H1 (cell line): ENCODE measurements at regions not wholly inside any gene's neighbourhood (a gene's known extent, or its start where the extent isn't known, plus 50 kb on each side); places are given as distances from the start of the nearest gene placed in this dataset.
"Not testable (repeated sequence)": the region's sequence is repeated elsewhere in the genome, so short reads cannot be mapped to it uniquely, and the experiment has no call there.

Source experiments
- CTCF ChIA-PET: fragments of 300-600 bp; sonication (Branson Sonifier 250); formaldehyde crosslinking; loops from one replicate; lab custom pipeline; 2021; ENCODE audit not compliant: partially characterized antibody; lab: Charles Lee
- POLR2A ChIA-PET: fragments of 300-600 bp; sonication (Branson Sonifier 250); formaldehyde crosslinking; loops from one replicate; lab custom pipeline; 2021; ENCODE audit warnings: inconsistent platforms; ENCODE audit not compliant: partially characterized antibody; lab: Charles Lee
- DNase-seq, 2 experiments: peaks; one replicate each; pipeline versions ENCODE4 v3.0.0 to v3.0.0-alpha.2; 2010 to 2022; ENCODE audit warnings: low spot score in 2 of 2, low read depth in 1 of 2, mixed read lengths in 1 of 2
- FAIRE-seq: peaks from 2 replicates; lab custom pipeline; 2011; peaks lifted over from hg19 to GRCh38; lab: Jason Lieb, UNC
- H2AFZ ChIP-seq: 2 replicates; pipeline ENCODE4 v1.8.1; 2012; ENCODE audit warnings: low read length, inconsistent platforms
- H2AK5ac ChIP-seq: 2 replicates; pipeline ENCODE4 v1.6.1; 2013; ENCODE audit warnings: low read depth, low read length
- H2BK120ac ChIP-seq: replicated peaks from 2 replicates; pipeline ENCODE3; 2013; ENCODE audit warnings: low read depth, low read length, inconsistent platforms
- H2BK12ac ChIP-seq: 2 replicates; pipeline ENCODE4 v1.6.1; 2013; ENCODE audit warnings: low read depth, low read length
- H2BK15ac ChIP-seq: 2 replicates; pipeline ENCODE4 v1.6.1; 2013; ENCODE audit warnings: low read length
- H2BK20ac ChIP-seq: 2 replicates; pipeline ENCODE4 v1.6.1; 2013; ENCODE audit warnings: low read length
- H2BK5ac ChIP-seq: 2 replicates; pipeline ENCODE4 v1.6.1; 2013; ENCODE audit warnings: low read depth, low read length
- H3K14ac ChIP-seq: 2 replicates; pipeline ENCODE4 v1.6.1; 2013; ENCODE audit warnings: inconsistent platforms; ENCODE audit not compliant: insufficient read length
- H3K18ac ChIP-seq: 2 replicates; pipeline ENCODE4 v1.6.1; 2013; ENCODE audit warnings: low read length; ENCODE audit errors: extremely low read depth
- H3K23ac ChIP-seq: 2 replicates; pipeline ENCODE4 v1.6.1; 2013; ENCODE audit warnings: inconsistent platforms; ENCODE audit not compliant: insufficient read length
- H3K23me2 ChIP-seq: 2 replicates; pipeline ENCODE4 v1.6.1; 2013; ENCODE audit warnings: low read depth, low read length
- H3K27ac ChIP-seq: 2 replicates; pipeline ENCODE4 v1.6.1; 2011; ENCODE audit warnings: low read depth, low read length, inconsistent platforms
- H3K27me3 ChIP-seq, 4 experiments: replicated peaks in 1 of 4; 1 replicate in 1 of 4; 2 replicates in 3 of 4; pipeline versions ENCODE4 v1.6.1 to v1.8.1; 2011 to 2013; ENCODE audit warnings: low read length in 3 of 4, mild to moderate bottlenecking in 3 of 4, inconsistent platforms in 2 of 4, mixed read lengths in 2 of 4, moderate library complexity in 1 of 4; ENCODE audit not compliant: control insufficient read depth in 3 of 4, insufficient read depth in 3 of 4; ENCODE audit errors: extremely low read depth in 1 of 4
- H3K36me3 ChIP-seq, 4 experiments: 2 replicates each; pipeline versions ENCODE4 v1.6.1 to v1.8.1; 2011 to 2013; ENCODE audit warnings: mild to moderate bottlenecking in 4 of 4, low read length in 3 of 4, moderate library complexity in 2 of 4, control low read depth in 1 of 4, inconsistent platforms in 1 of 4; ENCODE audit not compliant: insufficient read depth in 4 of 4, control insufficient read depth in 2 of 4
- H3K4ac ChIP-seq: replicated peaks from 2 replicates; pipeline ENCODE3; 2013; ENCODE audit warnings: low read length, low read depth, mixed read lengths, inconsistent platforms; ENCODE audit not compliant: insufficient read length
- H3K4me1 ChIP-seq, 4 experiments: replicated peaks in 1 of 4; 1 replicate in 1 of 4; 2 replicates in 3 of 4; pipeline versions ENCODE4 v1.6.1 to v1.8.1; 2011 to 2013; ENCODE audit warnings: low read length in 3 of 4, inconsistent platforms in 2 of 4, mixed read lengths in 1 of 4; ENCODE audit not compliant: insufficient read depth in 4 of 4, control insufficient read depth in 3 of 4
- H3K4me2 ChIP-seq, 2 experiments: 2 replicates each; pipeline versions ENCODE4 v1.6.1 to v1.8.1; 2011 to 2013; ENCODE audit warnings: low read depth in 2 of 2, low read length in 2 of 2, control low read depth in 1 of 2, inconsistent platforms in 1 of 2, mild to moderate bottlenecking in 1 of 2; ENCODE audit not compliant: insufficient read depth in 1 of 2
- H3K4me3 ChIP-seq, 4 experiments: fragments of 200-600, 300-600 bp in 1 of 4; sonication (generic), shearing (Covaris generic), sonication (Bioruptor Twin) in 1 of 4; 2 replicates each; pipeline versions ENCODE4 v1.5.1 to v1.8.1; 2011 to 2016; ENCODE audit warnings: low read length in 4 of 4, low read depth in 3 of 4, control low read depth in 2 of 4, inconsistent platforms in 2 of 4, mild to moderate bottlenecking in 2 of 4, mixed read lengths in 1 of 4, moderate library complexity in 1 of 4; ENCODE audit not compliant: insufficient read depth in 2 of 4; ENCODE audit errors: extremely low read depth in 1 of 4
- H3K56ac ChIP-seq: replicated peaks from 2 replicates; pipeline ENCODE3; 2013; ENCODE audit warnings: low read depth, mild to moderate bottlenecking, mixed read lengths, low read length, inconsistent platforms; ENCODE audit not compliant: insufficient read length
- H3K79me1 ChIP-seq: 2 replicates; pipeline ENCODE4 v1.6.1; 2013; ENCODE audit warnings: low read depth, low read length, control low read depth
- H3K79me2 ChIP-seq, 2 experiments: 2 replicates each; pipeline versions ENCODE4 v1.6.1 to v1.8.1; 2012 to 2013; ENCODE audit warnings: low read length in 2 of 2, mild to moderate bottlenecking in 2 of 2, inconsistent platforms in 1 of 2; ENCODE audit not compliant: insufficient read depth in 2 of 2, control insufficient read depth in 1 of 2
- H3K9ac ChIP-seq, 4 experiments: replicated peaks in 1 of 4; 1 replicate in 1 of 4; 2 replicates in 3 of 4; pipeline versions ENCODE4 v1.6.1 to v1.8.1; 2011 to 2013; ENCODE audit warnings: low read depth in 3 of 4, low read length in 3 of 4, control low read depth in 2 of 4, mild to moderate bottlenecking in 2 of 4, moderate library complexity in 2 of 4, inconsistent platforms in 1 of 4; ENCODE audit errors: extremely low read depth in 1 of 4
- H3K9me3 ChIP-seq, 2 experiments: 2 replicates each; pipeline versions ENCODE4 v1.6.1 to v1.8.1; 2012 to 2013; ENCODE audit warnings: mild to moderate bottlenecking in 2 of 2, moderate library complexity in 2 of 2, control low read depth in 1 of 2, inconsistent platforms in 1 of 2, low read depth in 1 of 2, low read length in 1 of 2, mixed read lengths in 1 of 2; ENCODE audit not compliant: insufficient read depth in 2 of 2
- H4K20me1 ChIP-seq, 2 experiments: replicated peaks in 1 of 2; 2 replicates each; pipeline versions ENCODE3 to v1.8.1; 2011 to 2013; ENCODE audit warnings: inconsistent platforms in 2 of 2, low read length in 2 of 2, mild to moderate bottlenecking in 1 of 2; ENCODE audit not compliant: insufficient read depth in 2 of 2, control insufficient read depth in 1 of 2
- H4K5ac ChIP-seq: 2 replicates; pipeline ENCODE4 v1.6.1; 2013; ENCODE audit warnings: low read length, low read depth, mixed read lengths, inconsistent platforms; ENCODE audit not compliant: insufficient read length
- H4K8ac ChIP-seq: 2 replicates; pipeline ENCODE4 v1.8.0; 2013; ENCODE audit warnings: mild to moderate bottlenecking, moderate library complexity, low read length, inconsistent platforms; ENCODE audit not compliant: insufficient read depth; ENCODE audit errors: extremely low read depth
- H4K91ac ChIP-seq: replicated peaks from 2 replicates; pipeline ENCODE3; 2013; ENCODE audit warnings: low read length, mixed read lengths, inconsistent platforms; ENCODE audit not compliant: insufficient read length
- WGBS, 2 experiments: shearing (Covaris generic) in 1 of 2; methylation state at CpG; one replicate each; pipeline versions ENCODE4 v1.1.6 to v1.1.7; 2013 to 2015; ENCODE audit warnings: low lambda C conversion rate in 2 of 2, mixed read lengths in 2 of 2, inconsistent platforms in 1 of 2, low coverage in 1 of 2, missing lambda C conversion rate in 1 of 2; ENCODE audit not compliant: insufficient replicate concordance in 2 of 2, insufficient coverage in 1 of 2, insufficient read length in 1 of 2; ENCODE audit errors: extremely low coverage in 1 of 2, missing lambda C conversion rate in 1 of 2; 5-methylcytosine and 5-hydroxymethylcytosine counted together

- H3K27ac ChIP-seq, H3K56ac ChIP-seq, H2AK5ac ChIP-seq, CTCF ChIA-PET, POLR2A ChIA-PET, H2BK12ac ChIP-seq, H3K4ac ChIP-seq, H2BK5ac ChIP-seq, H3K14ac ChIP-seq, H2AFZ ChIP-seq, H3K79me1 ChIP-seq, H3K79me2 ChIP-seq, H3K36me3 ChIP-seq, H3K9me3 ChIP-seq, H3K27me3 ChIP-seq, H3K23me2 ChIP-seq, H2BK120ac ChIP-seq, H3K4me1 ChIP-seq, H3K9ac ChIP-seq, H3K4me2 ChIP-seq, H2BK15ac ChIP-seq, H4K8ac ChIP-seq, FAIRE-seq, H2BK20ac ChIP-seq, H4K5ac ChIP-seq, H3K18ac ChIP-seq, H3K23ac ChIP-seq, H3K4me3 ChIP-seq, H4K20me1 ChIP-seq, H4K91ac ChIP-seq, DNase-seq: not testable (repeated sequence)
- whole genome bisulfite sequencing, 2 experiments: 97% methylated on average over 3 of the region's 4 CpGs; no CpG with 5 or more reads in 1 of the 2 experiments
Observed at GRCh38 chr10:62606551-62606950, 198.0 kb upstream of the ADO start.
